PC-9 (cell line): ENCODE measurements at regions not wholly inside any gene's neighbourhood (a gene's known extent, or its start where the extent isn't known, plus 50 kb on each side); places are given as distances from the start of the nearest gene placed in this dataset.
"Not testable (repeated sequence)": the region's sequence is repeated elsewhere in the genome, so short reads cannot be mapped to it uniquely, and the experiment has no call there.

Source experiments
- CTCF ChIP-seq: fragments of 200-600 bp; sonication (generic); conservative IDR thresholded peaks from 2 replicates; pipeline ENCODE4 v1.6.1; 2017; ENCODE audit warnings: mixed run types, antibody characterized with exemption, mild to moderate bottlenecking, moderate library complexity
- EZH2 ChIP-seq: fragments of 200-600 bp; sonication (generic); IDR thresholded peaks from 2 replicates; pipeline ENCODE4 v1.8.0; 2017; ENCODE audit warnings: antibody characterized with exemption, low read depth

- TF ChIP-seq CTCF, EZH2: not testable (repeated sequence)
These were observed 247.6 kb downstream of the FZD1 start for GRCh38 chr7:91511861-91512260.
